Gastrocnemius medialis (tissue), 4 donors: ENCODE measurements at regions not wholly inside any gene's neighbourhood (a gene's known extent, or its start where the extent isn't known, plus 50 kb on each side); places are given as distances from the start of the nearest gene placed in this dataset.

Experiments
- POLR2A ChIP-seq, 2 donors: fragments of 450-650 bp; IDR thresholded peaks; one replicate each; pipeline ENCODE4 v1.6.1; 2017; ENCODE audit warnings: antibody characterized with exemption in 2 of 2, mild to moderate bottlenecking in 2 of 2, moderate library complexity in 2 of 2
- TF ChIP-seq, protein P1 (sequence below), 5 experiments: fragments of 450-650 bp in 3 of 5; fragments of 200-600 bp in 2 of 5; sonication (generic) in 2 of 5; IDR thresholded peaks in 4 of 5; conservative IDR thresholded peaks in 1 of 5; 1 replicate in 4 of 5; 2 replicates in 1 of 5; pipeline ENCODE4 v1.5.1; 2016 to 2019; ENCODE audit warnings: antibody characterized with exemption in 5 of 5, mild to moderate bottlenecking in 3 of 5, moderate library complexity in 3 of 5

DNA sequence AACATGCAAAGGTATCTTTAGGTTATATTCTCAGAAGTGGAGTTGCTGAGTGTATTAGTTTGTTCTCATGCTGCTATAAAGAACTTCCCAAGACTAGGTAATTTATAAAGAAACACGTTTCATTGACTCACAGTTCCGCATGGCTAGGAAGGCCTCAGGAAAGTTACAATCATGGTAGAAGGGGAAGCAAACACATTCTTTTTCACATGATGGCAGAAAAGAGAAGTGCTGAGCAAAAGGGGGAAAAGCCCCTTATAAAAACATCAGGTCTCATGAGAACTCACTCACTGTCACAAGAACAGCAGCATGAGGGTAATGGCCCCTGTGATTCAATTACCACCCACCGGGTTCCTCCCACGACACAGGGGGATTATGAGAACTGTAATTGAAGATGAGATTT is 163.6 kb upstream of the PRLR start:
- TF ChIP-seq POLR2A (IDR thresholded peaks at IDR 0.05) = no peak
- TF ChIP-seq, protein P1, sequence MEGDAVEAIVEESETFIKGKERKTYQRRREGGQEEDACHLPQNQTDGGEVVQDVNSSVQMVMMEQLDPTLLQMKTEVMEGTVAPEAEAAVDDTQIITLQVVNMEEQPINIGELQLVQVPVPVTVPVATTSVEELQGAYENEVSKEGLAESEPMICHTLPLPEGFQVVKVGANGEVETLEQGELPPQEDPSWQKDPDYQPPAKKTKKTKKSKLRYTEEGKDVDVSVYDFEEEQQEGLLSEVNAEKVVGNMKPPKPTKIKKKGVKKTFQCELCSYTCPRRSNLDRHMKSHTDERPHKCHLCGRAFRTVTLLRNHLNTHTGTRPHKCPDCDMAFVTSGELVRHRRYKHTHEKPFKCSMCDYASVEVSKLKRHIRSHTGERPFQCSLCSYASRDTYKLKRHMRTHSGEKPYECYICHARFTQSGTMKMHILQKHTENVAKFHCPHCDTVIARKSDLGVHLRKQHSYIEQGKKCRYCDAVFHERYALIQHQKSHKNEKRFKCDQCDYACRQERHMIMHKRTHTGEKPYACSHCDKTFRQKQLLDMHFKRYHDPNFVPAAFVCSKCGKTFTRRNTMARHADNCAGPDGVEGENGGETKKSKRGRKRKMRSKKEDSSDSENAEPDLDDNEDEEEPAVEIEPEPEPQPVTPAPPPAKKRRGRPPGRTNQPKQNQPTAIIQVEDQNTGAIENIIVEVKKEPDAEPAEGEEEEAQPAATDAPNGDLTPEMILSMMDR (IDR thresholded peaks at IDR 0.05 in 4 of 5, conservative IDR thresholded peaks at IDR 0.05 in 1 of 5) = no peak
